ENCODE measurements at regions not wholly inside any gene's neighbourhood (a gene's known extent, or its start where the extent isn't known, plus 50 kb on each side); places are given as distances from the start of the nearest gene placed in this dataset.

DNA sequence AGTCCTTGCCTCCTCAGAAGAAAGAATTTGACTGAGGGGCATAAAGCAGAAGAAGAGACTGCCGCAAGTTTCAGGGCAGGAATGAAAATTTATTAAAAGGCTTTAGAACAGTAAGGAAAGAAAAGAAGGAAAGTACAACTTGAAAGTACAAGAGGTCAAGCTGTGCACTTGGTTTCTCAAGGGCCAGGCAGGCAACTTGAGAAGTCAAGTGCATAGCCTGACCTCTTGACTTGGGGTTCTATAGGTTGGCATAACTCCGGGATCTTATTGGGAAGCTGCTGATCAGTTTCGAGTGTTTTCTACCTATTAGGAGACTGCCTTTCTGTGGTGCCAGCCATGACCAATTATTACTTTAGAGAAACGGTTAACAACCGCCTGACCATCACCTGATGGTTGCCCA is 237.0 kb upstream of the RGS17 start:
- no peak for TF ChIP-seq ZFP3 (CRISPR knock-in tag; IDR thresholded peaks at IDR 0.05)
- TF ChIP-seq, protein P1, sequence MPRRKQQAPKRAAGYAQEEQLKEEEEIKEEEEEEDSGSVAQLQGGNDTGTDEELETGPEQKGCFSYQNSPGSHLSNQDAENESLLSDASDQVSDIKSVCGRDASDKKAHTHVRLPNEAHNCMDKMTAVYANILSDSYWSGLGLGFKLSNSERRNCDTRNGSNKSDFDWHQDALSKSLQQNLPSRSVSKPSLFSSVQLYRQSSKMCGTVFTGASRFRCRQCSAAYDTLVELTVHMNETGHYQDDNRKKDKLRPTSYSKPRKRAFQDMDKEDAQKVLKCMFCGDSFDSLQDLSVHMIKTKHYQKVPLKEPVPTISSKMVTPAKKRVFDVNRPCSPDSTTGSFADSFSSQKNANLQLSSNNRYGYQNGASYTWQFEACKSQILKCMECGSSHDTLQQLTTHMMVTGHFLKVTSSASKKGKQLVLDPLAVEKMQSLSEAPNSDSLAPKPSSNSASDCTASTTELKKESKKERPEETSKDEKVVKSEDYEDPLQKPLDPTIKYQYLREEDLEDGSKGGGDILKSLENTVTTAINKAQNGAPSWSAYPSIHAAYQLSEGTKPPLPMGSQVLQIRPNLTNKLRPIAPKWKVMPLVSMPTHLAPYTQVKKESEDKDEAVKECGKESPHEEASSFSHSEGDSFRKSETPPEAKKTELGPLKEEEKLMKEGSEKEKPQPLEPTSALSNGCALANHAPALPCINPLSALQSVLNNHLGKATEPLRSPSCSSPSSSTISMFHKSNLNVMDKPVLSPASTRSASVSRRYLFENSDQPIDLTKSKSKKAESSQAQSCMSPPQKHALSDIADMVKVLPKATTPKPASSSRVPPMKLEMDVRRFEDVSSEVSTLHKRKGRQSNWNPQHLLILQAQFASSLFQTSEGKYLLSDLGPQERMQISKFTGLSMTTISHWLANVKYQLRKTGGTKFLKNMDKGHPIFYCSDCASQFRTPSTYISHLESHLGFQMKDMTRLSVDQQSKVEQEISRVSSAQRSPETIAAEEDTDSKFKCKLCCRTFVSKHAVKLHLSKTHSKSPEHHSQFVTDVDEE (CRISPR knock-in tag; IDR thresholded peaks at IDR 0.05) = no peak
- no peak for TF ChIP-seq BACH2 (CRISPR knock-in tag; IDR thresholded peaks at IDR 0.05; ENCODE audit: borderline replicate concordance)
- TF ChIP-seq ISL1 (CRISPR knock-in tag; IDR thresholded peaks at IDR 0.05) = no peak
- no peak for TF ChIP-seq ZNF565 (CRISPR knock-in tag; conservative IDR thresholded peaks at IDR 0.05; ENCODE audit: low read depth)
- TF ChIP-seq ARNTL (CRISPR knock-in tag; IDR thresholded peaks at IDR 0.05; ENCODE audit: borderline replicate concordance, low read depth) = no peak
- no peak for TF ChIP-seq SNAI2 (CRISPR knock-in tag; IDR thresholded peaks at IDR 0.05)
- TF ChIP-seq, protein P2, sequence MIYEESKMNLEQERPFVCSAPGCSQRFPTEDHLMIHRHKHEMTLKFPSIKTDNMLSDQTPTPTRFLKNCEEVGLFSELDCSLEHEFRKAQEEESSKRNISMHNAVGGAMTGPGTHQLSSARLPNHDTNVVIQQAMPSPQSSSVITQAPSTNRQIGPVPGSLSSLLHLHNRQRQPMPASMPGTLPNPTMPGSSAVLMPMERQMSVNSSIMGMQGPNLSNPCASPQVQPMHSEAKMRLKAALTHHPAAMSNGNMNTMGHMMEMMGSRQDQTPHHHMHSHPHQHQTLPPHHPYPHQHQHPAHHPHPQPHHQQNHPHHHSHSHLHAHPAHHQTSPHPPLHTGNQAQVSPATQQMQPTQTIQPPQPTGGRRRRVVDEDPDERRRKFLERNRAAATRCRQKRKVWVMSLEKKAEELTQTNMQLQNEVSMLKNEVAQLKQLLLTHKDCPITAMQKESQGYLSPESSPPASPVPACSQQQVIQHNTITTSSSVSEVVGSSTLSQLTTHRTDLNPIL (CRISPR knock-in tag; IDR thresholded peaks at IDR 0.05; ENCODE audit: low read depth) = no peak
- no peak for TF ChIP-seq CSDC2 (CRISPR knock-in tag; IDR thresholded peaks at IDR 0.05)
- no peak for TF ChIP-seq ZFP30 (CRISPR knock-in tag; IDR thresholded peaks at IDR 0.05)
- TF ChIP-seq, protein P3, sequence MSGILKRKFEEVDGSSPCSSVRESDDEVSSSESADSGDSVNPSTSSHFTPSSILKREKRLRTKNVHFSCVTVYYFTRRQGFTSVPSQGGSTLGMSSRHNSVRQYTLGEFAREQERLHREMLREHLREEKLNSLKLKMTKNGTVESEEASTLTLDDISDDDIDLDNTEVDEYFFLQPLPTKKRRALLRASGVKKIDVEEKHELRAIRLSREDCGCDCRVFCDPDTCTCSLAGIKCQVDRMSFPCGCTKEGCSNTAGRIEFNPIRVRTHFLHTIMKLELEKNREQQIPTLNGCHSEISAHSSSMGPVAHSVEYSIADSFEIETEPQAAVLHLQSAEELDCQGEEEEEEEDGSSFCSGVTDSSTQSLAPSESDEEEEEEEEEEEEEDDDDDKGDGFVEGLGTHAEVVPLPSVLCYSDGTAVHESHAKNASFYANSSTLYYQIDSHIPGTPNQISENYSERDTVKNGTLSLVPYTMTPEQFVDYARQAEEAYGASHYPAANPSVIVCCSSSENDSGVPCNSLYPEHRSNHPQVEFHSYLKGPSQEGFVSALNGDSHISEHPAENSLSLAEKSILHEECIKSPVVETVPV (CRISPR knock-in tag; IDR thresholded peaks at IDR 0.05) = no peak
- TF ChIP-seq, protein P4, sequence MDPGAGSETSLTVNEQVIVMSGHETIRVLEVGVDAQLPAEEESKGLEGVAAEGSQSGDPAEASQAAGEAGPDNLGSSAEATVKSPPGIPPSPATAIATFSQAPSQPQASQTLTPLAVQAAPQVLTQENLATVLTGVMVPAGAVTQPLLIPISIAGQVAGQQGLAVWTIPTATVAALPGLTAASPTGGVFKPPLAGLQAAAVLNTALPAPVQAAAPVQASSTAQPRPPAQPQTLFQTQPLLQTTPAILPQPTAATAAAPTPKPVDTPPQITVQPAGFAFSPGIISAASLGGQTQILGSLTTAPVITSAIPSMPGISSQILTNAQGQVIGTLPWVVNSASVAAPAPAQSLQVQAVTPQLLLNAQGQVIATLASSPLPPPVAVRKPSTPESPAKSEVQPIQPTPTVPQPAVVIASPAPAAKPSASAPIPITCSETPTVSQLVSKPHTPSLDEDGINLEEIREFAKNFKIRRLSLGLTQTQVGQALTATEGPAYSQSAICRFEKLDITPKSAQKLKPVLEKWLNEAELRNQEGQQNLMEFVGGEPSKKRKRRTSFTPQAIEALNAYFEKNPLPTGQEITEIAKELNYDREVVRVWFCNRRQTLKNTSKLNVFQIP (CRISPR knock-in tag; IDR thresholded peaks at IDR 0.05; ENCODE audit: borderline replicate concordance, low read depth) = no peak
- TF ChIP-seq ZNF70 (CRISPR knock-in tag; IDR thresholded peaks at IDR 0.05) = no peak
- no peak for TF ChIP-seq ZNF8 (CRISPR knock-in tag; IDR thresholded peaks at IDR 0.05)
- no peak for ATAC-seq

DNA sequence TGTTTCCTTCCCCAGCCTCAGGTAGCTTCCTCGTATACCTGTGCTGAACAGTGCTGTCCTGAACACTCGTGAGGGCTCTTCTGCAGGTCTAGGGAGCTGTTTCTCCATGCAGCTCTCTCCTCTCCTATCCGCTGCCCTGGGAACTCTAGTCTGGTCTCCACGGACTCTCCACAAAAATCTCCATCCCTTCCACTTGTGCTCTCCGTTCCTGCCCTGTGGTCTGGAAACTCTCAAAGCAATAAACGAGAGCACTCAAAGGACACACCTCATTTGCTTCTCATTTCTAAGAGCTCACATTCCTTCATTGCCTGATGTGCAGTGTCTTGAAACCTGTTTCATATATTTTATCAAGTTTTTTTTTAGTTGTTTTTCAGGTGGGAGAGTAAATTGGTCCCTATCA is 235.9 kb upstream of the RGS17 start:
- TF ChIP-seq PPARA (CRISPR knock-in tag; IDR thresholded peaks at IDR 0.05; ENCODE audit: borderline replicate concordance) = no peak
- no peak for TF ChIP-seq ZFP30 (CRISPR knock-in tag; IDR thresholded peaks at IDR 0.05)
- TF ChIP-seq ESRRG (CRISPR knock-in tag; IDR thresholded peaks at IDR 0.05) = no peak
- no peak for TF ChIP-seq ZNF565 (CRISPR knock-in tag; conservative IDR thresholded peaks at IDR 0.05; ENCODE audit: low read depth)
- TF ChIP-seq TOX (CRISPR knock-in tag; IDR thresholded peaks at IDR 0.05; ENCODE audit: borderline replicate concordance) = no peak
- TF ChIP-seq, protein P4 (CRISPR knock-in tag; IDR thresholded peaks at IDR 0.05; ENCODE audit: borderline replicate concordance, low read depth) = no peak
- TF ChIP-seq GLIS3 (CRISPR knock-in tag; IDR thresholded peaks at IDR 0.05) = no peak
- TF ChIP-seq ZFP3 (CRISPR knock-in tag; IDR thresholded peaks at IDR 0.05) = no peak
- TF ChIP-seq, protein P1 (CRISPR knock-in tag; IDR thresholded peaks at IDR 0.05) = no peak
- TF ChIP-seq RARB (CRISPR knock-in tag; IDR thresholded peaks at IDR 0.05) = no peak
- TF ChIP-seq ZNF8 (CRISPR knock-in tag; IDR thresholded peaks at IDR 0.05) = no peak
- ATAC-seq = no peak
